GM18502 (cell line): ENCODE measurements at regions not wholly inside any gene's neighbourhood (a gene's known extent, or its start where the extent isn't known, plus 50 kb on each side); places are given as distances from the start of the nearest gene placed in this dataset.

Experiments
- ATAC-seq: cut with Tn5 transposase; IDR thresholded peaks from one replicate; pipeline ENCODE4 v1.9.1; 2021; ENCODE audit warnings: mild to moderate bottlenecking; ENCODE audit not compliant: unreplicated experiment, poor library complexity

GRCh38 chr5:44868541-44868940 lies 59.8 kb downstream of the MRPS30 start:
- ATAC-seq: no peak

- no peak for ATAC-seq
These were observed 61.2 kb downstream of the MRPS30 start for GRCh38 chr5:44869928-44870327.

GRCh38 chr5:44870430-44870829 lies 61.7 kb downstream of the MRPS30 start:
- no peak for ATAC-seq

GRCh38 chr5:44871401-44871800 lies 62.7 kb downstream of the MRPS30 start:
- no peak for ATAC-seq

- ATAC-seq: peak; percentile 100
These were observed 67.2 kb downstream of the MRPS30 start for GRCh38 chr5:44875661-44876605.

GRCh38 chr5:44881266-44881665 lies 72.5 kb downstream of the MRPS30 start:
- no peak for ATAC-seq

- ATAC-seq: no peak
These were observed 75.3 kb downstream of the MRPS30 start for GRCh38 chr5:44884036-44884435.

- ATAC-seq: peak; percentile 92
These were observed 77.2 kb downstream of the MRPS30 start for GRCh38 chr5:44885903-44886302.

- ATAC-seq: peak; percentile 63
These were observed 79.0 kb downstream of the MRPS30 start for GRCh38 chr5:44887722-44888121.

- no peak for ATAC-seq
These were observed 79.7 kb downstream of the MRPS30 start for GRCh38 chr5:44888435-44888834.

- ATAC-seq: no peak
These were observed 82.4 kb downstream of the MRPS30 start for GRCh38 chr5:44891116-44891515.

GRCh38 chr5:44900273-44900954 lies 91.7 kb downstream of the MRPS30 start:
- peak; percentile 62 for ATAC-seq

- no peak for ATAC-seq
These were observed 98.6 kb downstream of the MRPS30 start for GRCh38 chr5:44907396-44907795.

- ATAC-seq: no peak
These were observed 100.3 kb downstream of the MRPS30 start for GRCh38 chr5:44909004-44909403.

GRCh38 chr5:44911501-44911900 lies 102.8 kb downstream of the MRPS30 start:
- no peak for ATAC-seq

GRCh38 chr5:44914221-44914620 lies 105.5 kb downstream of the MRPS30 start:
- no peak for ATAC-seq

- ATAC-seq: no peak
These were observed 110.8 kb downstream of the MRPS30 start for GRCh38 chr5:44919560-44919959.

- no peak for ATAC-seq
These were observed 118.5 kb downstream of the MRPS30 start for GRCh38 chr5:44927115-44927733.

GRCh38 chr5:44932922-44933585 lies 124.3 kb downstream of the MRPS30 start:
- ATAC-seq: peak; percentile 98

GRCh38 chr5:44933686-44934085 lies 124.9 kb downstream of the MRPS30 start:
- ATAC-seq: peak; percentile 1
